ENCODE measurements at regions not wholly inside any gene's neighbourhood (a gene's known extent, or its start where the extent isn't known, plus 50 kb on each side); places are given as distances from the start of the nearest gene placed in this dataset.

DNA sequence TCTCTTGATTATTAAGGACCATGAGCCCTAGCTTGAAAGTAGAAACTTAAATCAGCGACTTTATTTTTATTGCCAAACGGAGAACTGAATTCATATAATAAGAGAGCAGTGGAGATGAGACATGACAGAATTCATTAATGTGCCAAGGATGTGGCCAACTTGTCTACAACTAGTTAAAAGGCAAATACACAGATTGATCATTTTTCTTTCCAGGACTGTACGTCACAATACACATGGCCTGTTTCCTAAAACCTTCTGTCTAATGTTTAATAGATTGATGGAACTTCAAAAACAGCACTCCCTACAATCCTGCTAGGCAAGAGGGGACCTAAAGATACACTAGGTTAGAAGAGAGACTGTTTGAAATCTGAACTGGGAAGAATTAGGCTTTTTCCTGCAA lies 647.8 kb downstream of the SATB2 start:
- DNase-seq (ENCODE audit: low read depth in 2 of 2), result no peak

DNA sequence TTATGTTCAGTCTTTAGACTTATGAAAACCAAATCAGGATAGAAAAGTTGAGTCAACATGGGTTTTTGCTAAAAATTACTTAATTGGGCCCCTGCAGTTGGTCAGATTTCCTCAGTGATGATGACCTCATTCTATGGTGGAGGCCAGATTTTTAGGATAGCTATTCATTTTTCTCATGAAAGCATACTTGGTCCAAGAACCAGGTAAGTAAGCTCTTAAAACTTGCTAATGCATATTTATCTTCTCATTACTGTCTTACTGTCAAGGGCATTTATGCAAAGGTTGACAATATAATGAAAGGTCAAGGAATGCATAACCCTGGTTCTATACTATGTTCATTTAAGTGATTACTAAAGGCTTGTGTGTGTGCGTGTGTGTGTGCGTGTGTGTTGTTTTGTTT lies 650.6 kb downstream of the SATB2 start:
- no peak for DNase-seq (ENCODE audit: low read depth in 2 of 2)

DNA sequence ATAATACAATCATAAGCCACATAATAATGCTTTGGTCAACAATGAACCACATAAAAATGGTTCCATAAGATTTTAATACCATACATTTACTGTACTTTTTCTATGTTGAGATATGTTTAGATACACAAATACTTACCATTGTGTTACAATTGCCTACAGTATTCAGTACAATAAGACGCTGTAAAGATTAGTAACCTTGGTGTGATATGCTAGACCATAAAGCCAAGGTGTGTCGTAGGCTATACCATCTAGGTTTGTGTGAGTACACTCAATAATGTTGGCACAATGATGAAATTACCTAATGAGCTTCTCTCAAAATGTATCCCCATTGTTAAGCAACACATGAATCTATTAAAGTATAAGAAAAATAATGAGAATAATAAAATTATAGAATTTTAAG lies 662.3 kb downstream of the SATB2 start:
- DNase-seq (ENCODE audit: low read depth in 2 of 2), result no peak

DNA sequence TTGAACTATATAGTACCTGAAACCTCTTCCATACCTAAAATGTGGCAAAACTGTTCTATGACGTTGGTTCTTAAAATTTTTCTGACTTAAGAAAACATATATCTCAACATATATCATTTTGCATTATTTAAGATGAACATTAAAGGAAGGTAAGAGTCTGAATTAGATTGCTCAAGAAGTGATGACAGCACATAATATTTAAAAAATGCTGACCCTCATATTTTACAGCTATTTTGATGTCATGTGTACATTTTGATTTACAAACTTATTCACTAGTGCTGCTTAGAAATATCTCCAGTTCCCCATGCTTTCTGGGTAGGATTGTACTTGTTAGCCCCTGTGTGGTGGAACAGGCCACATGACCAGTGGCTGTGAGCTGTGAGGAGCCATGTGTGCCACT lies 666.1 kb downstream of the SATB2 start:
- no peak for DNase-seq (ENCODE audit: low read depth in 2 of 2)

DNA sequence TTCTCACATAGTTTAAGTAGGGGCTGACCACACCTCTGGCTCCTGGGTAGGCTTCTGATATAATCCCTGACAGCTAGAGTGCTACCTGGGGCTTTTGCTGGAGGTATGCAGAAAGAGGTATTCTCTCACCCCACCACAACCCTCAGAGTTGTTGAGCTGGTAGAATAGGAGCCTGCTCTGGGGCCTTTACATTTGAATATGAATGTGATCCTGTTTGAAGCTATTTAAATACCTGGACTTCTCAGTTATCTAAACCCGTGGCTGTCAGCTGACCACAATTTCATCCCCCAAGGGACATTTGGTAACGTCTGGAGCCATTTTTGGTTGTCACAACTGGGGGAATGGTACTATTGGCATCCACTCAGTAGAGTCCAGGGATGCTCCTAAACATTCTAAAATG lies 669.1 kb downstream of the SATB2 start:
- DNase-seq (ENCODE audit: low read depth in 2 of 2), result no peak

DNA sequence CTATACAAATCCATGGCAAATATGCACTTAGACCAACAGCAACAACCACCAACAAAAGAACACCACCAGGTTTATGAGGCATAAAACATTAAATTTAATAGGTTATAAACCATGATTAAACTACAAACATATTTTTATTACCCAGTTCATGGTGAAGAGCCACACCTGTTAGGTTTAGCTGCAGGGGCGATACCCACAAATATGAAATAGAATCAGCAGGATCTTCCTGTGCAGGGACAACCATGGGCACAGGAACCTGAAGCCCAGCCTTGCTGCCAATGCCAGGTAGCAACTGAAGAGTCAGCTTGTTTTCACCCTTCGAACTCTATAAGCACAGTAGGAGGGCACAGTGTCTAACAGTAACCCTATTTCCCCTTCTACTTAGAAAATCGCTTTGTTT lies 675.0 kb downstream of the SATB2 start:
- no peak for DNase-seq (ENCODE audit: low read depth in 2 of 2)

DNA sequence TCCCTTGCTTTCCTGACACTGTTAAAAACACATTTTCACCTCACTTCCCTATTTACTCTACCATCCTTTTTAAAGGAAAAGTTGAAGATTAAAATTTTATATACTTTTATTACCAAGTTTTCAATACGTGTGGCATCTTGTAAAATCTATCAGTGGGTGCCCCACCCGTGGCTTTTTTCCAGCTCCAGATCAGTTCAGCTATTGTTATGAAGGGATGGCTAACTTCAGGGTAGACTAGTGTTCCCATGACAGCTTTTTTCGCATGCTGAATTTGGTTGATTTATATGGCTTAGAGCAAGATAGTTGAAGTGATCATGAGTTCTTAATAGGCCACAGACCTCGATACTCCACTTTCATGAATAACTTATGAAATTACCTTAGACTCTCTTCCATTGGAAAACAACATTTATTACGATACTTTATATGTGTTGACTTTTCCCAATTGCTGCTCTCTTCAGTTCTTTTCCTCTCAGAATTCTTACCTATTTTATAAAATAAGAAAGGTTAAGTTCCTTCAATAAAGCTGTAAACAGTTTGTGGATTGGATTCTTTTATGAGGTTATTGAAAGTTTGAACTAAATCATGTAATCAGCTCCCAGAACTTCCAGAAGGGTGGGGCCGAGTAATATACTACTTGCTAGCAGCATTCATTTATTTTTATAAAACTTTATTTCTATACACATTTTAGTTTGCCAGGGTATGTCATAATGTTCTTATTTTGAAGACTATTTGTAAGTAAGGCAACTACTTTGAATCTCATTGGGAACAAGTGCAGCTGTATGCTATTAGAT lies 680.9 kb downstream of the SATB2 start:
- DNase-seq (ENCODE audit: low read depth in 2 of 2), result no peak

DNA sequence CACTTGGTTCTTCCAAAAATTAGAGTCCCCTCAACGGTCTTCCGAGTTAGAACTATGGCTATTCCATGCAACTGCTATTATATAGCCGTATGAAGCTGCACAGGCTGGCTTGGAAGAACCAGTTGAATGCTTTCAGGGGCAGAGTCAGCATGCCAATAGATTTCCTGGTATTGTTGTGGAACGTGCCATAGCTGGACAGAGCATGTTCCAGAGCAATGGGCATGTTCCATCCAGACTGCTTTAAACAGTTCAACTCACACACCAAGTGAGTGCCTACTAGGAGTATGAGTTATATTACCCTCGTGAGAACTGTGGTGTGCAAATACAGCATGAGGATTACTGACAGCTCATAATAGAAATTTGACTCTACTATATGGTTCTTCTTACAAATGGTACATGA lies 682.0 kb downstream of the SATB2 start:
- DNase-seq (ENCODE audit: low read depth in 2 of 2), result no peak

DNA sequence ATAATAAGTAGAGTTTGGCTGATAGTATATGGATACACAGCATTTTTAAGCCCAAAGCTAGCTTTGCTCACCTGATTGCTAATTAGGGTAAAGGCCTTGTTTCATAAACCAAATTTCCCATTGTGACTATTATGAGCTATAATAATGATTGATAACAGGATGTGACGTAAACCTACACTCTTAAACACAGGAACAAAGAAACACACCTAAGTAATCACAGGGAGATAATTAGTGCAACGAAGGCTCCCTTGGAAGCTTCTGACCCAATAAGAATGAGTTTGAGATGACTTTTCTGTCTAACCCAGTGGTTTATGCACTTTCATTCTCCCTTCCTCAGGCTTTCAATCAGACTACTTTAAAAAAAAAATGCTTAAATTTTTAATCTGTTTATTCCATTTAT lies 683.2 kb downstream of the SATB2 start:
- no peak for DNase-seq (ENCODE audit: low read depth in 2 of 2)

DNA sequence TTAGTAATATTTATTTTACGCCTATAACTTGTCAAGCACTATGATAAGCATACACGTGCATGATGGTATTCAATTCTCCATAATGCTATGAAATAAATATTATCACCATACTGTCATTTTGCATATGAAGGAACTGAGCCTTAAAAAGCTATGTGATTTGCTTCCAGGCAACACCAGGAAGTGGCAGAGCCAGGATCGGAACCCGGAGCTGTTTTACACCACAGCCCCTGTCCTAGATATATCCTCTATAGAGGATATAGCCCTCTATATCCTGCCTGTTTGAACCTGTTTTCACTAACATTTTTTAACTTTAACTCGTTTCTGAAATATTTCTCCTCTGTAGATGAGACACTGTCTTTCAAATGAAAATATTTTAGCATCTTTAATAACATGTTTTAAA lies 690.0 kb downstream of the SATB2 start:
- no peak for DNase-seq (ENCODE audit: low read depth in 2 of 2)

DNA sequence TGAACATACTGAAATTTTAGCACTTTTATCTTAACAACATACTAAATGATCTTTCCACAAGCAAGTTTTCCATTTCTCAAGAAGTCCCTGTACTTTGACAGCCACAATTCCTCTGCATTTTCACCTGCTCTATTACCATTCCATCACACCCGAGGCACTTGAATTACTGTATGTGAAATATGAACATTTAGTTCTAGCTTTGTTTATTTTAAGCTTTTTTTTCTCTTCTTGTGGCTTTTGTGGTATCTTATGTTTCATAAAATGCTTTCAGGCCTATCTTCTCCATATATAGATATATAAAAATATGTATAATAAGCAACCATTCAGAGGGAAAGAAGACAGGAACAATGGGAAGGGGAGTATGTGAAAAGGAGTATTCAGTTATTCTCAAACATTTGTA lies 693.9 kb downstream of the SATB2 start:
- DNase-seq (ENCODE audit: low read depth in 2 of 2), result no peak

DNA sequence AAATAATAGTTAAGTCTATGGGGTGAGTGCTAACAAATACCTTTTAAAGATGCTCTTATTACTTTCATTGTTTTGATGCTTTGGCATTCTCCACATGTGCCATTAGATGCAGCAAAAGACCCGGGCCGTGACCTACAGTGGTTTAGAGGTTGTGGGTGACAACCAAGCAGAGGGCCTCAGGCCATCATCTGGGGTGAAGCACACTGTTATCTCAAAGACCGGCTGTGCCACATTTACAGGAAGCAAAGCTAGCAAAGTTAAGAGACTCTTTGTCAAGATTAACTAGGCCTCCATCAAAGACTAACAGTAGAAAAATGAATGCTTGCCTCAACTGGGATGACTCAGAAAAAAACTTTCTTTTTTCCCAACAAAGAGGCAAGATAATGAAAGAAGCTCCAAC lies 695.3 kb downstream of the SATB2 start:
- DNase-seq (ENCODE audit: low read depth in 2 of 2), result no peak

DNA sequence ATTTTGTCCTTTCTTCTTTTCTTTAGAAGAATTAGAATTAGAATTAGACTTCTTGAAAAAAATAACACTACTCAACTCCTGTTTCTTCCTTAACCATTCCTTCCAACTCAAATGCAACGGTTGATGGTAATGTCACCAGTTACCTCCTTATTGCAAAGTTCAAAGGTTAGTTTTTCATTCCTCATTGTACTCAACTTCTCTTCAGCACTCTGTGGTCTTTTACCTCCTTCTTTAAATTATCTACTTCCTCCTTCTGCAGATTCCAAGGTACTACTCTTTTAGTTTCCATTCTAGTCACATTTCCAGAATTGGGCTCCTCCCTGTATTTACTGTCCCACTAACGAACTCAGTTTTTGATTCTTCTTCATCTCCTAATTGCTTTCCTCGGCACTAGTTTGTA lies 700.7 kb downstream of the SATB2 start:
- no peak for DNase-seq (ENCODE audit: low read depth in 2 of 2)

DNA sequence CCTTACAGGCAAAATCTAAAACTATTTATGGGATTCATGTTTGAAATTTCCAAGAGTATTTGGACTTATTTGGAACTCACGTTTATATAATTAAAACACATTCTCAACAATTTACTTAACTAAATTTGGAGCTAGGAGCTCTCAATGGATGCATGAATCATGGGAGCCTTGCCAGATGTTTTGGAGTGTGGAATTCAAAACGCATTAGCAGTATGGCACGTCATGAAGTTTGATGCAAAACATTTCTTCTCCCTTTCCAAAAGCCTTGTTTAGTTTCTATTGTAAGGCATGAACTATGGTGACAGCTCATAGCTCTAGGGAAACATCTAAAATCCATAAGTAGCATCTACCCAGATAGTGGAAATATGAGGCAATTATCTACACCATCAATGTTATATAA lies 701.6 kb downstream of the SATB2 start:
- no peak for DNase-seq (ENCODE audit: low read depth in 2 of 2)

DNA sequence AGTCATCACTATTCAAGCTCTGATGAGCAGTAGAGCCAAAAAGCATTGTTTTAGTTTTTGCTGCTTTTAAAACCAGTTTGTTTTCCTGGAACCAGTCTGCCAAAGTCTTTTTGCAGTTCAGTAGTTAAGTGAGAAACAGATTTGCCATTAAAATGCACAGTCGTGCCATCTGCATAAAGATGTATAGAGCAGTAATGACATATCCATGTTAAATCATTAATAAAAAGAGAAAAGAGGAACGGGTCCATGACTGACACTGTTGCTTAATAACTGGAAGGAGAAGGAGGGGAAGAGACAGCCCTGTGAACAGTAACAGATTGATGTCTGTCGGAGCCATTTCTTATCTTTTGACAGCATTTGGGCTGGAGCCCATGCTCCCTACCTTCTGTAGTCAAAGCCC lies 704.6 kb downstream of the SATB2 start:
- no peak for DNase-seq (ENCODE audit: low read depth in 2 of 2)

DNA sequence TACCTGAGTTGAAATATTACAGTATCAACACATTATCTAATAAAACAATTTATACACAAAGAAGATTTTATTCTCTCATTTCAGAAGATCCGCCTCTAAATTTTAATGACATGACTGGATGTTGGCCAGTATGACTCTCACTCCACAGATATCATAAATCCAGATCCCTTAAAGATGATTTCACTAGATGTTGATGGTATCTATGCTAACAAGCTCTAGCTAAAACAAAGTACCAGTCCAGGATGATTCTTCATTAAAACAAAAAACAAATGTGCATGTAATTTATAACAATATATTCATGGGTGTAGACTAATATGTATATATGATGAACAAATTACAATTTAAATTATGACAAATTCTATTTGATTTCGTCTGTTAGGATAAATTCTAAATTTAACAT lies 708.4 kb downstream of the SATB2 start:
- DNase-seq (ENCODE audit: low read depth in 2 of 2), result no peak

DNA sequence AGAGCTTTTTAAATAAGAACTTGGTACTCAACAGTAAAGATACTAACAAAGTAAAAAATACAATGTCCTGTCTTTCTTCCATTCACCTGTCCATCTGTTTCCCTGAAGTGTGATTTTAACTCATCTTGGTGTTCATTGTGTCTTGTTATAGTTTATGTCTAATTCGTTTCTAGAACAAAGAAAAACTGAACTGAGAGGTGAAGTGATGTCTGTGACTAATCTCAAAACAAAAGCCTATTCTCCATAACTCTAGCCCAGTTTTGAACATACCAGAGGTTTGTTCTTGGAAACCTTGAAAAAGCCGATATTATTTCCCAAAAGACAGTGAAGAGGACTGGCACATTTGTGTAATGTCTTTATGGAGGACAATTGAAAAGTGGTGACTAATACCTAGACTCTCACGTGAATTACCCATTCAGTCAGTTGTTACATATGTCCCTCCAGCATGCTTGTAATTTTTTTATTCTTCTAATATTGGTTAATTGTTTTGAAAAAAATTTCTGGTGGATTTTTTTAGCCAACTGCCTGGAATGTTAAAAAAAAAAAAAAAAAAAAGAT lies 725.8 kb downstream of the SATB2 start:
- DNase-seq (ENCODE audit: low read depth in 2 of 2), result no peak

DNA sequence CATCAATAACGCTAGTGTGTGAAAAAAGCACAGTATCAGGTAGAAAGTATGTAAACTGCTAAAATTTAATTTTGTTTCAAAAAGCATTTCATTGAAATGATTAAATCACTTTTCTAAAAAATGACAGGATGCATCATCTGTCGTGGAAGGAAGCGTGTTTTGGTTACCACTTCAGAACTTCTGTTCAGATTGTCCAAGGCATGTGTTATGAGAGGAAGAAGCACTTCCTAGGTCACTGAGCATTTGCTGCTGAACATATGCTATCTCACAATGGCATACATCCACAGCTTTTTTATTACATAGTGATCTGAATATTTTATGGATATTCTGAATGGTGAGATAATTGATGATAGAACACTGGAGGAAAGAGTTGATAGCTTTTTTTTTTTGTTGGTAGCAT lies 737.5 kb downstream of the SATB2 start:
- no peak for DNase-seq (ENCODE audit: low read depth in 2 of 2)

DNA sequence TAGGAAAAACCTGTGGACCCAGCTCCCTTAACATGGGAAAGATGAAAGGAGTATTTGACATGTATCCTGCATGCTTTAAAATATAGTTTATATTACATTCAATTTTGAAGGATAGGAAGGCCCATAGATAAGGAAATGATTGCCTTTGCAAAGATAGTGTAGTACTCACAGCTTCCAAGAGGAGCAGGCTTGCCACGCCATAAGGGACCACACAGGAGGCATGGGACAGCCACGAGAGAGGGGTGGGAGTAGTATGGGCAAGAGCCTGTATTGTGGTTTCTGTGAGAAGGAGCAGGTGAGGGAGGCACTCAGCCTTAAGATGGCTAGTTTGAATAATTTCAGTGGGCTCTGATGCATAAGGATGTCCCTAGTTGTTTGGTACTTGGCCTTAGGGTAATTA lies 740.3 kb downstream of the SATB2 start:
- no peak for DNase-seq (ENCODE audit: low read depth in 2 of 2)

DNA sequence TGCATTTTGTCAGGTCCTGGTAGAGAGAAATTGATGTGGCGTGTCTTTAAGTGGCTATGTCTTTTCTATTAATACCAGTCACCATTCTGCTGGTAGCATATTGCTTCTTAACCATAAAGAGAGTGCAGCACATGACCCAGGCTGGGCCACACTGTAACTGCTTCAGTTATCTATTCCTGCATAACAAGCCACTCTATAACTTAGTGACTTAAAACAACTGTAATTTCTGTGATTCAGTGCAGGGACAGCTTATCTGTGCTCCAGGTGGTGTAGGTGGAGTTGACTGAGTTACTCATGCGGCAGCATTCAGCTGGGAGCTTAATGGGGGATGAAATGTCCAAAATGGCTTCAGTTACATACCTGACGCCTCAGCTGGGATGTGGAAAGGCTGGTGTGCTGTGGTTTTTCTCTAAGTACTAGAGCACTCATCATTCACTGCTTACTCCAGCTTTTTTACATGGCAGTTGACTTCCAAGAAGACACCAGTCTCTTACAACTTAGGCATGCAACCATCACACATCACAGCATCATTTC lies 742.4 kb downstream of the SATB2 start:
- no peak for DNase-seq (ENCODE audit: low read depth in 2 of 2)

DNA sequence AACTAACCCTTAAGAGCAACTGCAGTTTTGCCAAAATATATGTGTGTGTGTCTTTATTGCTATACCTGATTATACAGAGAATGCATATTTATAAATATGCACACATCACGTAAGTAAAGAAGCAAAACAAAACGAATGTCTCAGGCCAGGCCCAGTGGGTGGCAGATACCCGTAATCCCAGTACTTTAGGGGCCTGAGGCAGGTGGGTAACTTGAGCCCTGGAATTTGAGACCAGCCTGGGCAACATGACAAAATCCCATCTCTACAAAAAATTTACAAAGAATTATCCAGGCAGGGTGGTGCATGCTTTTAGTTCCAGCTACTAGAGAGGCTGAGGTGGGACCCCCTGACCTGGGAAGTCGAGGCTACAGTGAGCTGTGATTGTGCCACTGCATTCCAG lies 745.3 kb downstream of the SATB2 start:
- DNase-seq (ENCODE audit: low read depth in 2 of 2), result no peak

DNA sequence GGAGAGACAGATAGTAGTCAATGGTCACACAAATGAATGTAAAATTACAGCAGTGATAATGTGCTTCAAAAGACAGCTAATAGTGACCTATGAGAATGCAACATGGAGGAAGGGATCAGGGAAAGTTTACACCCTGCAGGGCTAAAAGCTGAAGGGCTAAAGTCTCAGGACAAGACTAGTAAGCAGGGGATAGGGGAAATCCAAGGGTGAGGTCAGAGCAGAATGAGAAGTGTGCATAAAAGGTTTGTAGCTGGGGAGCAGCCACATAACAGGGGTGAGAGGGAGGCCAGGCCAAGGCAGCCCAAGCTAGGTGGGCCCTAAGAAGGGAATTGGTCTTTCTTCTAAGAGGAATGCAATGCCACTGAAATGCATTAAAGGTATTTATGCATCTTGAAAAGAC lies 746.3 kb downstream of the SATB2 start:
- DNase-seq (ENCODE audit: low read depth in 2 of 2), result no peak

DNA sequence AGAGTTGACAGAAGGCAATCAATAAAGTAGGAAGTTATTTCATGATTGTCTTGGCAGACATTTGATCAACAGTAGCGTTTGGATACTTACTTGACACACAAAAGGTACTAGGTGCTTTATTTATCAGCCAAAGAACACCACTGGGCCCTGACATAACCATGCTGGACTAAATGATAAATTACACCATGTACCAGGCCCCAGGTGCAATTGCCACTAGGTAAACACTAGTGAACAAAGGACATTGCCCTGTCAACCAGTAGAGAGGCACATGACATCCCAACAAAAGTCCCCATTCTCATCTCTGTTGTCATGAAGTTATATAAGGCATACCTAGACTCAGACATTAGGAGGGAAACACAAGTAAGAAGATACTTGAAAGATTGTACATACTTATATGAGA lies 747.2 kb downstream of the SATB2 start:
- DNase-seq (ENCODE audit: low read depth in 2 of 2), result no peak
